Heart left ventricle (tissue), 13 donors: ENCODE measurements at regions not wholly inside any gene's neighbourhood (a gene's known extent, or its start where the extent isn't known, plus 50 kb on each side); places are given as distances from the start of the nearest gene placed in this dataset.

Experiments
- POLR2A ChIP-seq, 2 donors: fragments of 450-650 bp; IDR thresholded peaks; one replicate each; pipeline ENCODE4 v1.6.1; 2017; ENCODE audit warnings: antibody characterized with exemption in 2 of 2, mild to moderate bottlenecking in 2 of 2, moderate library complexity in 2 of 2
- TF ChIP-seq, protein P1 (sequence below), 12 donors: fragments of 200-600 bp; sonication (generic) in 4 of 12; IDR thresholded peaks; one replicate each; pipeline versions ENCODE4 v1.5.0 to v1.8.0; 2018 to 2022; ENCODE audit warnings: antibody characterized with exemption in 12 of 12, mild to moderate bottlenecking in 5 of 12
- donor health status: ischemic (EF 13 %, LVEDD 7.1; RV severe dilation, severe dysfunction).
- donor health status: DM: no; HTN: yes; CAD: no.
- donor health status: DM: no; HTN: no; CAD: no.
- donor health status: ischemic (EF 25% LVEDD 6.9; RV normal size, moderate dysfunction).
- donor health status: ischemic (EF 25% LVEDD 5.7; RV mildly dilated, moderate dysfunction).
- donor health status: ischemic (EF 35%, LVEDD 5.7; RV mildly dilated, moderate dysfunction).
- donor health status: nonischemic (EF 11% LVEDD 7.7; RV severe dilation, severe dysfunction).
- donor health status: DM: yes; HTN: yes; CAD: no.
- donor health status: PGD.
- donor health status: ischemic (EF 29% LVEDD 5.4; RV normal size, mild dysfunction).
- donor health status: nonischemic (EF 23%, LVEDD 6.1; RV moderate dilation, normal function).

DNA sequence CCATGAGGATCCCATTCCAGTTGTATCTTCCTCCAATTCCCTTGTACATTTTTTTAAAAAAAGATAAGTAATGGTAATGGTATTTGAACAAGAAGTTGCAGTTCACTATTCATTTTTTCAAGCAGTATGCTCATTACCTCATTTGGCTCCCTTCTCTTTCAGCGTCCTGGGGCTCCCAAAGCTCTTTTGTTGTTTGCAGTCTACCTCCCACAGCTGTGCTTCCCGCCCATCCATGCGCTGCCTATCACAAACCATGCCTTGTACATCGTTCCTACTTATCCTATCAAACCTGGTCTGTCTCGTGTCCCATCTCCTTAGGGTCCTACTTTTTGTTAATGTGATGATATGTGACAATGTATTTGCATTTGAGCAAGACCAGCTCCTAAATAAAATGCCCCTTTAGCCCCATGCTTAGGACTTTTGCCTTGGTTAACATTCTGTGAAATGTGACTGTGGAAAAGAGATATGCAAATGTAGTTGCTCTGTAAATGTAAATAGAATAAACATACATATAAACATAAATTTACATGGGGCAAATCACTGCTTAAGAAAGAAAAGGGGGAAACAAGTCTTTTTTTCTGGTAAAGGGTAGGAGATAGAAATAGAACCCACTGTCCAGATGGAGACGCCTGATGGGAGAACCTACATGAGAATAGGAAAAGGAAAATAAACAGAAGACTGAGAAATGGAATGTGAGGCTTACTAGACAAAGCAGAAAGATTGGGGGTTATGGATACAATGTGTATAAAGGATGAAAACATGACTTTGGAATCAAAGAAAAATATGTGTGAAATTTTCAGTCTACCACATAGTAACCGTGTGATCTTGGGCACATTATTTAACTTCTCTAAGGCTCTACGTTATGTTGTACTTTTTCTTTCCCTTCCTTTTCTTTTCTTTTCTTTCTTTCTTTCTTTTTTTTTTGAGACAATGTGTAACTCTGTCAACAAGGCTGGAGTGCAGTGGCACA, 59.8 kb upstream of the PLXNA2 start:
- TF ChIP-seq, protein P1, sequence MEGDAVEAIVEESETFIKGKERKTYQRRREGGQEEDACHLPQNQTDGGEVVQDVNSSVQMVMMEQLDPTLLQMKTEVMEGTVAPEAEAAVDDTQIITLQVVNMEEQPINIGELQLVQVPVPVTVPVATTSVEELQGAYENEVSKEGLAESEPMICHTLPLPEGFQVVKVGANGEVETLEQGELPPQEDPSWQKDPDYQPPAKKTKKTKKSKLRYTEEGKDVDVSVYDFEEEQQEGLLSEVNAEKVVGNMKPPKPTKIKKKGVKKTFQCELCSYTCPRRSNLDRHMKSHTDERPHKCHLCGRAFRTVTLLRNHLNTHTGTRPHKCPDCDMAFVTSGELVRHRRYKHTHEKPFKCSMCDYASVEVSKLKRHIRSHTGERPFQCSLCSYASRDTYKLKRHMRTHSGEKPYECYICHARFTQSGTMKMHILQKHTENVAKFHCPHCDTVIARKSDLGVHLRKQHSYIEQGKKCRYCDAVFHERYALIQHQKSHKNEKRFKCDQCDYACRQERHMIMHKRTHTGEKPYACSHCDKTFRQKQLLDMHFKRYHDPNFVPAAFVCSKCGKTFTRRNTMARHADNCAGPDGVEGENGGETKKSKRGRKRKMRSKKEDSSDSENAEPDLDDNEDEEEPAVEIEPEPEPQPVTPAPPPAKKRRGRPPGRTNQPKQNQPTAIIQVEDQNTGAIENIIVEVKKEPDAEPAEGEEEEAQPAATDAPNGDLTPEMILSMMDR (IDR thresholded peaks at IDR 0.05) = no peak
- TF ChIP-seq POLR2A (IDR thresholded peaks at IDR 0.05) = no peak
